ENCODE measurements at regions not wholly inside any gene's neighbourhood (a gene's known extent, or its start where the extent isn't known, plus 50 kb on each side); places are given as distances from the start of the nearest gene placed in this dataset.

DNA sequence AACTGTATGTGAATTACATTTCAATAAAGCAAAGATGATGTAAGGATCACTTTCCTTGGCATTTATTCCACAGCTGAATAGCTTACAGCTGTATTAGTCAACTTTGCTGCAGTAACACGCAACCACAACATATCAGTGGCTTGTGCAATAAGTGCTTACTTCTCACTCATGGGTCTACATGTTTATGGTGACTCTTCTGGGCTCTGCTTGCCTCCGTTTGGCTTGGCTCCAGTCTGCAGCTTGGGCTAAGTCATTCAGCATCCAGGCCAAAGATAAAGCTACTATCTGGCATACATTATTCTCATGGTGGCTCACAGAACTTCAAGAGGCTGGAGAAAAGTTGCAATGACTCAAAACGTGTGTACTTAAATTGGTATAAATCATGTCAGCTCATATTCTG is 355.0 kb downstream of the RNF144A start:
- Histone ChIP-seq H3K27ac (no peak overlapping the region), H3K4me1 (peaks cover 0 to 10% (median 10%) of the 10 kb centered on the region in 3 donors), H3K36me3 (no peaks in the 10 kb centered on the region), H3K9me3 (no peaks in the 10 kb centered on the region), H3K4me3 (no peak overlapping the region), H3K27me3 (no peaks in the 10 kb centered on the region)
- no peak for TF ChIP-seq CTCF (IDR thresholded peaks at IDR 0.05)
- ATAC-seq (no peak), FAIRE-seq (no peak), DNase-seq (no peak)
- intact Hi-C loops (cut with DNase I): no loop called here
- WGBS, 2 donors: 74 to 88% methylated on average over 3 of the region's 3 CpGs

- H3K4me1 ChIP-seq: peaks cover 12 to 44% (median 34%) of the 10 kb centered on the region in 3 donors
- FAIRE-seq (no peak), DNase-seq (no peak), ATAC-seq (peak in 1 of 4 donors; percentile 18)
- no peak for TF ChIP-seq CTCF (IDR thresholded peaks at IDR 0.05)
- H3K27ac ChIP-seq: peak overlapping the region in 2 of 4 donors; percentile 62 to 65
- H3K9me3 ChIP-seq: no peaks in the 10 kb centered on the region
- intact Hi-C loops (cut with DNase I): no loop called here
- H3K36me3 ChIP-seq: no peaks in the 10 kb centered on the region
- no peaks in the 10 kb centered on the region for H3K27me3 ChIP-seq
- H3K4me3 ChIP-seq: no peak overlapping the region
Observed at GRCh38 chr2:7278984-7279383, 361.8 kb downstream of the RNF144A start.

GRCh38 chr2:7279421-7279949 is 362.3 kb downstream of the RNF144A start:
- DNase-seq (peak in 2 of 6 donors; percentile 9 to 33), ATAC-seq (peak; percentile 75 to 85 (median 78)), FAIRE-seq (no peak)
- 13 to 16% methylated on average over 7 of the region's 7 CpGs for WGBS, 2 donors
- H3K4me3 ChIP-seq: no peak overlapping the region
- no peak for TF ChIP-seq CTCF (IDR thresholded peaks at IDR 0.05)
- no peaks in the 10 kb centered on the region for H3K27me3 ChIP-seq
- H3K36me3 ChIP-seq: no peaks in the 10 kb centered on the region
- peak overlapping the region in 3 of 4 donors; percentile 19 to 65 (median 62) for H3K27ac ChIP-seq
- intact Hi-C loops (cut with DNase I): no loop called here
- H3K9me3 ChIP-seq: no peaks in the 10 kb centered on the region
- H3K4me1 ChIP-seq: peaks cover 12 to 44% (median 34%) of the 10 kb centered on the region in 3 donors

- TF ChIP-seq CTCF (IDR thresholded peaks at IDR 0.05): no peak
- intact Hi-C loops (cut with DNase I): no loop called here
- Histone ChIP-seq H3K27ac (no peak overlapping the region), H3K4me3 (no peak overlapping the region), H3K27me3 (no peaks in the 10 kb centered on the region), H3K36me3 (no peaks in the 10 kb centered on the region), H3K9me3 (no peaks in the 10 kb centered on the region), H3K4me1 (peaks cover 12 to 41% (median 36%) of the 10 kb centered on the region in 3 donors)
- FAIRE-seq (no peak), ATAC-seq (no peak), DNase-seq (no peak)
- WGBS, 2 donors: 86 to 88% methylated on average over 3 of the region's 3 CpGs
Observed at GRCh38 chr2:7280790-7281189, 363.6 kb downstream of the RNF144A start.
